Duodenal mucosa (tissue), 2 donors: ENCODE measurements at regions not wholly inside any gene's neighbourhood (a gene's known extent, or its start where the extent isn't known, plus 50 kb on each side); places are given as distances from the start of the nearest gene placed in this dataset.
"Not testable (repeated sequence)": the region's sequence is repeated elsewhere in the genome, so short reads cannot be mapped to it uniquely, and the experiment has no call there.

Experiments
- H3K27ac ChIP-seq: one replicate; pipeline ENCODE4 v1.7.0; 2013; ENCODE audit warnings: low read depth, low read length
- H3K27me3 ChIP-seq, 2 donors: one replicate each; pipeline ENCODE4 v1.7.0; 2013; ENCODE audit warnings: low read length in 2 of 2, control low read depth in 1 of 2; ENCODE audit not compliant: insufficient read depth in 2 of 2, control insufficient read depth in 1 of 2
- H3K36me3 ChIP-seq, 2 donors: one replicate each; pipeline ENCODE4 v1.7.0; 2013; ENCODE audit warnings: low read length in 2 of 2, control low read depth in 1 of 2; ENCODE audit not compliant: insufficient read depth in 2 of 2, control insufficient read depth in 1 of 2
- H3K4me1 ChIP-seq, 2 donors: one replicate each; pipeline ENCODE4 v1.7.0; 2013; ENCODE audit warnings: low read length in 2 of 2, control low read depth in 1 of 2; ENCODE audit not compliant: insufficient read depth in 2 of 2, control insufficient read depth in 1 of 2
- H3K4me3 ChIP-seq, 2 donors: one replicate each; pipeline ENCODE4 v1.7.0; 2013; ENCODE audit warnings: low read length in 2 of 2, low read depth in 1 of 2
- H3K9ac ChIP-seq, 2 donors: one replicate each; pipeline ENCODE4 v1.7.0; 2013; ENCODE audit warnings: low read length in 2 of 2, low read depth in 1 of 2
- H3K9me3 ChIP-seq, 2 donors: one replicate each; pipeline ENCODE4 v1.7.0; 2013; ENCODE audit warnings: low read length in 2 of 2, control low read depth in 1 of 2; ENCODE audit not compliant: control insufficient read depth in 1 of 2

- H3K4me1 ChIP-seq: peaks cover 0 to 11% of the 10 kb centered on the region in 2 donors
- H3K9ac ChIP-seq: no peak overlapping the region
- H3K4me3 ChIP-seq: no peak overlapping the region
- H3K36me3 ChIP-seq: no peaks in the 10 kb centered on the region
- no peak overlapping the region for H3K27ac ChIP-seq
- no peaks in the 10 kb centered on the region for H3K9me3 ChIP-seq
- H3K27me3 ChIP-seq: no peaks in the 10 kb centered on the region
Measured at GRCh38 chr4:123530357-123530756, 133.8 kb downstream of the SPRY1 start.

- Histone ChIP-seq H3K4me1 (no peaks in the 10 kb centered on the region), H3K4me3 (no peak overlapping the region), H3K9me3 (no peaks in the 10 kb centered on the region), H3K27me3 (no peaks in the 10 kb centered on the region), H3K9ac (no peak overlapping the region), H3K36me3 (no peaks in the 10 kb centered on the region), H3K27ac (no peak overlapping the region)
Measured at GRCh38 chr4:123535037-123535748, 138.6 kb downstream of the SPRY1 start.

- no peaks in the 10 kb centered on the region for H3K36me3 ChIP-seq
- H3K27ac ChIP-seq: no peak overlapping the region
- H3K9ac ChIP-seq: no peak overlapping the region
- no peak overlapping the region for H3K4me3 ChIP-seq
- H3K4me1 ChIP-seq: no peaks in the 10 kb centered on the region
- no peaks in the 10 kb centered on the region for H3K9me3 ChIP-seq
- H3K27me3 ChIP-seq: no peaks in the 10 kb centered on the region
Measured at GRCh38 chr4:123536225-123536624, 139.6 kb downstream of the SPRY1 start.

- not testable (repeated sequence) for H3K9me3 ChIP-seq, H3K27ac ChIP-seq, H3K9ac ChIP-seq, H3K36me3 ChIP-seq, H3K4me1 ChIP-seq, H3K4me3 ChIP-seq, H3K27me3 ChIP-seq
Measured at GRCh38 chr4:123537906-123538402, 141.4 kb downstream of the SPRY1 start.

- Histone ChIP-seq H3K4me3 (peak overlapping the region; percentile 40 to 56), H3K4me1 (peaks cover 15 to 29% of the 10 kb centered on the region in 2 donors), H3K27ac (peak overlapping the region; percentile 48), H3K27me3 (no peaks in the 10 kb centered on the region), H3K36me3 (no peaks in the 10 kb centered on the region), H3K9ac (peak overlapping the region in 1 of 2 donors; percentile 7), H3K9me3 (peaks cover 0 to 2% of the 10 kb centered on the region in 2 donors)
Measured at GRCh38 chr4:123545667-123546572, 149.3 kb downstream of the SPRY1 start.

- Histone ChIP-seq H3K27ac (peak overlapping the region; percentile 48), H3K4me3 (peak overlapping the region; percentile 12 to 33), H3K4me1 (peaks cover 15 to 29% of the 10 kb centered on the region in 2 donors), H3K27me3 (no peaks in the 10 kb centered on the region), H3K9me3 (peaks cover 0 to 2% of the 10 kb centered on the region in 2 donors), H3K36me3 (no peaks in the 10 kb centered on the region), H3K9ac (peak overlapping the region in 1 of 2 donors; percentile 7)
Measured at GRCh38 chr4:123546573-123547060, 150.0 kb downstream of the SPRY1 start.

- Histone ChIP-seq H3K9me3 (peaks cover 0 to 2% of the 10 kb centered on the region in 2 donors), H3K27ac (no peak overlapping the region), H3K27me3 (no peaks in the 10 kb centered on the region), H3K9ac (peak overlapping the region in 1 of 2 donors; percentile 30), H3K4me1 (peaks cover 15 to 29% of the 10 kb centered on the region in 2 donors), H3K36me3 (no peaks in the 10 kb centered on the region), H3K4me3 (peak overlapping the region; percentile 33 to 41)
Measured at GRCh38 chr4:123547216-123548165, 150.9 kb downstream of the SPRY1 start.

GRCh38 chr4:123553279-123553678, 156.7 kb downstream of the SPRY1 start:
- no peak overlapping the region for H3K27ac ChIP-seq
- H3K9ac ChIP-seq: no peak overlapping the region
- peaks cover 0 to 2% of the 10 kb centered on the region in 2 donors for H3K9me3 ChIP-seq
- no peaks in the 10 kb centered on the region for H3K27me3 ChIP-seq
- H3K4me3 ChIP-seq: no peak overlapping the region
- H3K4me1 ChIP-seq: peaks cover 40 to 44% of the 10 kb centered on the region in 2 donors
- no peaks in the 10 kb centered on the region for H3K36me3 ChIP-seq

- Histone ChIP-seq H3K9me3 (peaks cover 0 to 2% of the 10 kb centered on the region in 2 donors), H3K4me1 (peaks cover 40 to 46% of the 10 kb centered on the region in 2 donors), H3K27ac (no peak overlapping the region), H3K27me3 (no peaks in the 10 kb centered on the region), H3K9ac (no peak overlapping the region), H3K4me3 (no peak overlapping the region), H3K36me3 (no peaks in the 10 kb centered on the region)
Measured at GRCh38 chr4:123553733-123554637, 157.4 kb downstream of the SPRY1 start.
